GDM1 (cell line): ENCODE measurements at regions not wholly inside any gene's neighbourhood (a gene's known extent, or its start where the extent isn't known, plus 50 kb on each side); places are given as distances from the start of the nearest gene placed in this dataset.
"Not testable (repeated sequence)": the region's sequence is repeated elsewhere in the genome, so short reads cannot be mapped to it uniquely, and the experiment has no call there.

Experiments
- DNase-seq: peaks from one replicate; lab custom pipeline; 2025; lab: John Stamatoyannopoulos, UW

DNA sequence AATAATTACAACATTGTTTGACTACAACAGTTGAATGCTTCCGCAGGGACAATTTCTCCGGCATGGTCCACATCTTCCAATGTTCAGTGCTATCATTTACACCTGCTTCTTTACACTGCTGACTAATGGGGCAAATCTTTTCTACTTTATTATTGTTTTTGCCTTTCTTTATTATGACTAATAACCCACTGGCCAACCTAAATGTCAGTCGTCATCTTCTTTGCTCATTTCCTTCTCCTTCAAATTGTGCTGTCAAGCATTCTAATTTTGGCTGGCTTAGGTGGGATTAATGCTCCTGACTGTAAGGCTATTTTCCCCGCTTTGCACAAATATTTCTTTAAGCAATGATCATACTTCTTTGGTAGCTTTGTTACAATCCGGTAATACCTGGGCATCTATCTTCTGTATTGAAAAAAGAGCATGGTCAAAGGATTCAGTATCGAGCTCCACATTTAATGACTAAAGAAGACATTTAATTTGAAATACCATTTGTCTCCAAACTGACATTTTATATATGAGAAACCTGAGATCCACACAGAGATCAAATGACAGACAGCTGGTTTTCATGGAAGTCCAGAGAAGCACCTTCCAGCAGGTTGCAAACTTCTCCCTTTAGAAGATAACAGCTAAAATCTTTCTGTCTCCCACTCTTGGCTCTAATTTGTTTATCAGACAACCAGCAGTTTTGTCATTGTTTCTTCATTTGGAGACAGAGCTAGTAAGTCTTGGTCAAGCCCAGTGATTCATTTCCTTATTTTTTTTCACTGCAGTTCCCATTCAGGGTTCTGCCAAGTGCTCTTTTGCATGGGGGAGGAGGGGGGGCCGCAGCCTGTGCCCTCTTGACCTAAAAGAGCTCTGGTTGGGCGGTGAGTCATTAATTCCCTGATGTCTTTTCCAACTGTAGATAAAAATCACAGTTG lies 132.9 kb downstream of the SOCS6 start:
- DNase-seq, result peak; percentile 26

DNA sequence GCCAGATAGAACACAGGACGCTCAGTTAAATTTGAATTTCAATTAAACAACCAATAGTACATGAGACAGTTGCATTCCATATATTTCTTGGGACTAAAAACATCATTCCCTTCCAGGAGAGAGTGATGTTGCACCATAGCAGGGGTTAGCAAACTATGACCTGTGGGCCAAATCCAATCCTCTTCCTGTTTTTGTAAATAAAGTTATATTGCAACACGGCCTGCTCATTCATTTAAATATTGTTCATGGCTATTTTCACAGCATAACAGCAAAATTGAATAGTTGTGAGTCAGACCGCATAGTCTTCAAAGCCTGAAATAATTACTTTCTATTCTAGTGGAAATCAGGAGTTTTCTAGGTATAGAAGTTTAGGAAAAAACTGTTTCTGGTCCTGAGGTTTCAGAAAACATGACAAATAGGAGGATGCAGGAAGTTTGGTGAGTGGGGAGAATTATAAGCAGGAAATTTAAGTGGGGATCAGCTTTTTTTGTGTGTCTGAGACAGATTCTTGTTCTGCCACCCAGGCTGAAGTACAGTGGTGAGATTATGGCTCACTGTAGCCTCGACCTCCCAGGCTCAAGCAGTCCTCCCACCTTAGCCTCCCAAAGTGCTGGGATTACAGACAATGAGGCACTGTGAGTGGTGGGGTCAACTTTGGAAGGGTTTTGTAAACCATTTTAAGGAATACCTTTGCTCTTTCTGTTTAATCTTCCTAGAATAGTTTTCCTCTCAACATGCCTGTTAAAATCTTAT lies 131.5 kb downstream of the SOCS6 start:
- DNase-seq, result no peak

DNA sequence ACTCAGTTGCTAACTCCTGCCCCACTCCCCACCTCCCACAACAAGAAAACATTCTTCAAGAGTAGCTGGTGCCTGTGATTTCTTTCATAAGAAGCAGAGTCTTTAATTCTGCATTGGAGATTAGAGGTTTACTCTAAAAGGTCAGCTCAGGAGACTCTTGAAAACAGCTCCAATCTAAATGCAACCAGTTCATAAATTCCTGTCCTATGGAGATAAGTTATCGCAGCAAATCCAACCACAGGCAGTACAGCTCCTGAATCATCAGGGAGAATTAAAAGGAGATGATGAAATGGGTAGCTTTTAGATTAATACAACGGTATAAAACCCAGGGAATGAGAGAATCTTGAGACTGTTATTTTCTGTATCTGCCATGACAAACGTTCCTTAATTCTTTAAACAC lies 130.7 kb downstream of the SOCS6 start:
- no peak for DNase-seq

GRCh38 chr18:70418546-70419311 lies 129.9 kb downstream of the SOCS6 start:
- DNase-seq, result no peak

GRCh38 chr18:70417847-70418246 lies 129.0 kb downstream of the SOCS6 start:
- DNase-seq, result no peak

- DNase-seq, result no peak
Measured at GRCh38 chr18:70416496-70416895, 127.7 kb downstream of the SOCS6 start.

DNA sequence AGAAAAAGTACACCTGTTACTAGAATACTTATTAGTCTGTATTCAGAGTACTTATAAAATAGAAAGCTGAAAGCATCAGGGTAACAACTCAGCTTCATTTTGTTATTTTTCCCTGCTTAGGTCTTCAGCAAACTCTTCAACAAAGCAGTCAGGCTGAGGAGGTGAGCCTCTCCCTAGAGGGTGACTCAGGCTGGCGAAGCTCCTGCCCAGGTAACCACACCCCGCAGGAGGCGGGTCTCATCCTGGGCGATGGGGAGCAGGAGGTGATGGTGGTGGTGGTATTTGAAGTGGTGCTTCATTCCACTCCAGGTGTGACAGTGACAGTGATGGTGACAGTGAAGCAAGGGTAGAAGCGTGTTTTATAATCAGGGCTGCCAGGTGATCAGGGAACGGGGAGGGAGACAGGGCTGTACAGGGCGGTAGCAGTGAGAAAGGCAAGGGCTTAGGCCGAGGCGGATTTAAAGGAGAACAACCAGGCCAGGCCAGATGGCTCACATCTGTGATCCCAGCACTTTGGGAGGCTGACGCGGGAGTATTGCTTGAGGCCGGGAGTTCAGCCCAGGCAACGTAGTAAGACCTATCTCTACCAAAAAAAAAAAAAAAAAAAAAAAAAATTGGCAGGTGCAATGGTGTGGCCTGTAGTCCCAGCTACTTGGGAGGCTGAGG lies 127.1 kb downstream of the SOCS6 start:
- no peak for DNase-seq

GRCh38 chr18:70414315-70414900 lies 125.6 kb downstream of the SOCS6 start:
- DNase-seq, result no peak

GRCh38 chr18:70413455-70413854 lies 124.6 kb downstream of the SOCS6 start:
- no peak for DNase-seq

GRCh38 chr18:70411876-70412435 lies 123.1 kb downstream of the SOCS6 start:
- DNase-seq, result no peak

GRCh38 chr18:70411307-70411706 lies 122.5 kb downstream of the SOCS6 start:
- no peak for DNase-seq

GRCh38 chr18:70405052-70405451 lies 116.2 kb downstream of the SOCS6 start:
- no peak for DNase-seq

GRCh38 chr18:70400476-70400875 lies 111.6 kb downstream of the SOCS6 start:
- no peak for DNase-seq

GRCh38 chr18:70398076-70398475 lies 109.2 kb downstream of the SOCS6 start:
- DNase-seq, result no peak

GRCh38 chr18:70397259-70397925 lies 108.5 kb downstream of the SOCS6 start:
- no peak for DNase-seq

GRCh38 chr18:70395771-70396170 lies 106.9 kb downstream of the SOCS6 start:
- DNase-seq, result not testable (repeated sequence)

DNA sequence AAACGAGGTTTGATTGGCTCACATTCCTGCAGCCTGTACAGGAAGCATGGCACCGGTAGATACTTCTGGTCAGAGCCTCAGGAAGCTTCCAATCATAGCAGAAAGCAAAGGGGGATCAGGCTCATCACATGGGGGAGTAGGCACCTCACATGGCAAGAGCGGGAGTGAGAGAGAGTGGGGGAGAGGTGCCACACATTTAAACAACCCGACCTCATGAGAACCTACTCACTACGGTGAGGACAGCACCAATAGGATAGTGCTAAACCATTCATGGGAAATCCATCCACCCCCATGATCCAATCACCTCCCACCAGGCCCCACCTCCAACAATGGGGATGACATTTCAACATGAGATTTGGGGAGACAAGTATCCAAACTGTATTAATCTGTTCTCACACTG lies 105.8 kb downstream of the SOCS6 start:
- DNase-seq, result no peak

DNA sequence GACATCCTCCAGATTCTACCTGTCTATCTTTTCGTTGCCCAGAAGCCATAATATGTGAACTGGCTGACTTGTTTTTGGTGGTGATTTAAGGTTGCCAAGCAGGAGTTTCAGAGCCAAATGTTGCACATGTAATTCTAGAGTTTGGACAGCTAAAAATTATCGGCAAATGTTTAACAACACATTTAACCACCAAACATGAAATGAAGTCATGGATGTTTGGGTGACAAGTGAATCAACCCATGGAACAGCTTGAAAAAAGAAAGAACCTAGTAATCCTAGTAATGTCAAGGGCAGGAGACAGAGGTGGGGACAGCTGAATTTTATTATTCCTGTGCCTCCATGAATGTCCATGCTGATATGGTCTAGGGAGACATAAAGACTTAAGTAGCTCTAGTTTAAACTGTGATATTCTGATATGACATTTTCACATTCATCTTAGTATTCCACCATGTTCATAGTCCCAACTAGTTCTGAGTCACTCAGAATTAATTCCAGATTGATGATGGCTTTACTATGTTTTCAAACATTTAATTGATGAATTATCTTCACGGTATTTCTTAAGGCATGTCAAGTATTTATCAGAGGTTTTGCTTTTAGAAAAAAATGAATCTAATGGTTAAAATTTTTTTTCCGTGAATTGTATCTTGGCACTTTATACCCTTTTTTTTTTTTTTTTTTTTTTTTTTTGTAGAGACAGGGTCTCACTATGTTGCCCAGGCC lies 101.7 kb downstream of the SOCS6 start:
- DNase-seq, result no peak

GRCh38 chr18:70389036-70389435 lies 100.2 kb downstream of the SOCS6 start:
- DNase-seq, result not testable (repeated sequence)

DNA sequence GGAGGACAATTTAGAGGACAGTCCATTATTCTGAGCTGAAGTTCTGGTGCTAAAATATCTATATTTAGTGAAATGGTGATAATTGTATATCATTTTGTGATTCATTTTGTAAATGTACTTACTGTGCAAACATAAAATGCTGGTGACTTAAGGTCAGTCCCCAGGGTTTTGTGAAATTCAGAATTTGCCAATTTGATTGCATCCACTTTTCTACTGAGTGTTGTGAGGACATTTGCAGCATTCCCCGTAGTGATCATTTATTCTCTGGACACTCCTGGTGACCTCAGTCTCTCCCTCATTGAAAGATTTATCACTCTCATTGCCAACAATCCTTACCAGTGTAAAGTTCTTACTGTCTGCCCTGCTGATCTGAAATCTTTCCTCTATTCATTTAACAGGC lies 98.2 kb downstream of the SOCS6 start:
- DNase-seq, result no peak
